MM.1S (cell line): ENCODE measurements at regions not wholly inside any gene's neighbourhood (a gene's known extent, or its start where the extent isn't known, plus 50 kb on each side); places are given as distances from the start of the nearest gene placed in this dataset.
A peak's percentile ranks its signal among the peaks of the same experiment; 100 is the strongest.

Source experiments
- DNase-seq: peaks from one replicate; pipeline ENCODE4 v3.0.0-alpha.2; 2015
- H2AFZ ChIP-seq: fragments of 300-600 bp; sonication (generic); 2 replicates; pipeline ENCODE4 v1.6.0; 2016; ENCODE audit warnings: antibody characterized with exemption, low read length
- H3F3A ChIP-seq: fragments of 300-600 bp; sonication (generic); 2 replicates; pipeline ENCODE4 v1.6.1; 2016; ENCODE audit warnings: mild to moderate bottlenecking, antibody characterized with exemption, low read length, moderate library complexity, mixed read lengths; ENCODE audit not compliant: insufficient read depth
- H3K27ac ChIP-seq: fragments of 300-600 bp; sonication (generic); 2 replicates; pipeline ENCODE4 v1.5.1; 2016; ENCODE audit warnings: mild to moderate bottlenecking, low read length
- H3K27me3 ChIP-seq: fragments of 300-600 bp; sonication (generic); replicated peaks from 2 replicates; pipeline ENCODE4 v1.6.0; 2016; ENCODE audit warnings: low read length; ENCODE audit not compliant: insufficient read depth
- H3K36me3 ChIP-seq: fragments of 300-600 bp; sonication (generic); replicated peaks from 2 replicates; pipeline ENCODE4 v1.6.1; 2016; ENCODE audit warnings: mild to moderate bottlenecking, low read length, mixed read lengths; ENCODE audit not compliant: insufficient read depth
- H3K4me1 ChIP-seq: fragments of 300-600 bp; sonication (generic); 2 replicates; pipeline ENCODE4 v1.6.1; 2016; ENCODE audit warnings: low read length, mixed read lengths
- H3K4me2 ChIP-seq: fragments of 300-600 bp; sonication (generic); 2 replicates; pipeline ENCODE4 v1.6.0; 2016; ENCODE audit warnings: low read depth, low read length
- H3K4me3 ChIP-seq: fragments of 300-600 bp; sonication (generic); 2 replicates; pipeline ENCODE4 v1.5.1; 2016; ENCODE audit warnings: low read length, mixed read lengths
- H3K79me2 ChIP-seq: fragments of 300-600 bp; sonication (generic); 2 replicates; pipeline ENCODE4 v1.6.1; 2016; ENCODE audit warnings: mixed run types, low read length, mixed read lengths
- H3K9ac ChIP-seq: fragments of 300-600 bp; sonication (generic); 2 replicates; pipeline ENCODE4 v1.6.1; 2016; ENCODE audit warnings: low read length, mixed read lengths
- H3K9me2 ChIP-seq: fragments of 300-600 bp; sonication (generic); replicated peaks from 2 replicates; pipeline ENCODE4 v1.6.1; 2016; ENCODE audit warnings: mild to moderate bottlenecking, low read length, mixed read lengths; ENCODE audit not compliant: insufficient read depth
- H3K9me3 ChIP-seq: fragments of 300-600 bp; sonication (generic); replicated peaks from 2 replicates; pipeline ENCODE4 v1.6.1; 2016; ENCODE audit warnings: mild to moderate bottlenecking, low read length, mixed read lengths; ENCODE audit not compliant: insufficient read depth
- H4K20me1 ChIP-seq: fragments of 300-600 bp; sonication (generic); 2 replicates; pipeline ENCODE4 v1.6.1; 2016; ENCODE audit warnings: mild to moderate bottlenecking, low read length, moderate library complexity, mixed read lengths; ENCODE audit not compliant: insufficient read depth
- EZH2 ChIP-seq: fragments of 300-600 bp; sonication (generic); optimal IDR thresholded peaks from 2 replicates; pipeline ENCODE3; 2017; ENCODE audit warnings: low read depth, mild to moderate bottlenecking, antibody characterized with exemption, low read length, mixed read lengths
- EZH2phosphoT487 ChIP-seq: fragments of 300-600 bp; sonication (generic); IDR thresholded peaks from 2 replicates; pipeline ENCODE4 v1.6.1; 2018; ENCODE audit warnings: antibody characterized with exemption, low read length
- TF ChIP-seq, protein P1 (sequence below): fragments of 300-600 bp; sonication (generic); IDR thresholded peaks from 2 replicates; pipeline ENCODE4 v1.5.1; 2016; ENCODE audit warnings: antibody characterized with exemption, low read length, mixed read lengths

GRCh38 chr11:106158406-106158805 is 80.9 kb downstream of the AASDHPPT start:
- Histone ChIP-seq H3K79me2 (no peaks in the 10 kb centered on the region), H4K20me1 (no peaks in the 10 kb centered on the region), H3F3A (no peaks in the 10 kb centered on the region), H3K27ac (peak overlapping the region; percentile 25; the same call in 1 of the 2 replicates), H3K36me3 (no peaks in the 10 kb centered on the region), H3K4me1 (peaks cover 42% of the 10 kb centered on the region), H3K4me2 (peak overlapping the region; percentile 56), H3K27me3 (no peaks in the 10 kb centered on the region), H3K9ac (no peak overlapping the region), H3K4me3 (peak overlapping the region; percentile 14), H2AFZ (no peak overlapping the region), H3K9me2 (no peaks in the 10 kb centered on the region), H3K9me3 (no peaks in the 10 kb centered on the region)
- DNase-seq = peak; percentile 29
- TF ChIP-seq, protein P1, sequence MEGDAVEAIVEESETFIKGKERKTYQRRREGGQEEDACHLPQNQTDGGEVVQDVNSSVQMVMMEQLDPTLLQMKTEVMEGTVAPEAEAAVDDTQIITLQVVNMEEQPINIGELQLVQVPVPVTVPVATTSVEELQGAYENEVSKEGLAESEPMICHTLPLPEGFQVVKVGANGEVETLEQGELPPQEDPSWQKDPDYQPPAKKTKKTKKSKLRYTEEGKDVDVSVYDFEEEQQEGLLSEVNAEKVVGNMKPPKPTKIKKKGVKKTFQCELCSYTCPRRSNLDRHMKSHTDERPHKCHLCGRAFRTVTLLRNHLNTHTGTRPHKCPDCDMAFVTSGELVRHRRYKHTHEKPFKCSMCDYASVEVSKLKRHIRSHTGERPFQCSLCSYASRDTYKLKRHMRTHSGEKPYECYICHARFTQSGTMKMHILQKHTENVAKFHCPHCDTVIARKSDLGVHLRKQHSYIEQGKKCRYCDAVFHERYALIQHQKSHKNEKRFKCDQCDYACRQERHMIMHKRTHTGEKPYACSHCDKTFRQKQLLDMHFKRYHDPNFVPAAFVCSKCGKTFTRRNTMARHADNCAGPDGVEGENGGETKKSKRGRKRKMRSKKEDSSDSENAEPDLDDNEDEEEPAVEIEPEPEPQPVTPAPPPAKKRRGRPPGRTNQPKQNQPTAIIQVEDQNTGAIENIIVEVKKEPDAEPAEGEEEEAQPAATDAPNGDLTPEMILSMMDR = no peak
- TF ChIP-seq EZH2phosphoT487 (no peak), EZH2 (no peak)

GRCh38 chr11:106159836-106160235 is 82.4 kb downstream of the AASDHPPT start:
- H3K79me2 ChIP-seq = no peaks in the 10 kb centered on the region
- no peak overlapping the region for H3K9ac ChIP-seq
- H3K27me3 ChIP-seq = no peaks in the 10 kb centered on the region
- H3K27ac ChIP-seq = no peak overlapping the region
- H3K36me3 ChIP-seq = no peaks in the 10 kb centered on the region
- DNase-seq = no peak
- H4K20me1 ChIP-seq = no peaks in the 10 kb centered on the region
- TF ChIP-seq EZH2phosphoT487 (no peak), EZH2 (no peak)
- TF ChIP-seq, protein P1 = no peak
- H3K4me3 ChIP-seq = no peak overlapping the region
- no peaks in the 10 kb centered on the region for H3K9me2 ChIP-seq
- no peaks in the 10 kb centered on the region for H3F3A ChIP-seq
- no peaks in the 10 kb centered on the region for H3K9me3 ChIP-seq
- peaks cover 42% of the 10 kb centered on the region for H3K4me1 ChIP-seq
- no peak overlapping the region for H3K4me2 ChIP-seq
- no peak overlapping the region for H2AFZ ChIP-seq

GRCh38 chr11:106160494-106160893 is 83.0 kb downstream of the AASDHPPT start:
- H3K9ac ChIP-seq = no peak overlapping the region
- peak overlapping the region; percentile 7; the same call in 1 of the 2 replicates for H3K4me2 ChIP-seq

More at GRCh38 chr11:106160494-106160893, 83.0 kb downstream of the AASDHPPT start:
- TF ChIP-seq EZH2 (no peak), EZH2phosphoT487 (no peak)
- TF ChIP-seq, protein P1 = no peak
- no peak overlapping the region for H3K27ac ChIP-seq
- H2AFZ ChIP-seq = no peak overlapping the region
- no peaks in the 10 kb centered on the region for H3F3A ChIP-seq
- no peaks in the 10 kb centered on the region for H3K36me3 ChIP-seq
- H3K4me1 ChIP-seq = peaks cover 42% of the 10 kb centered on the region
- H3K4me3 ChIP-seq = no peak overlapping the region
- H4K20me1 ChIP-seq = no peaks in the 10 kb centered on the region
- H3K79me2 ChIP-seq = no peaks in the 10 kb centered on the region
- H3K27me3 ChIP-seq = no peaks in the 10 kb centered on the region
- DNase-seq = peak; percentile 12
- no peaks in the 10 kb centered on the region for H3K9me2 ChIP-seq
- no peaks in the 10 kb centered on the region for H3K9me3 ChIP-seq
